GM19452 (cell line): ENCODE measurements at regions not wholly inside any gene's neighbourhood (a gene's known extent, or its start where the extent isn't known, plus 50 kb on each side); places are given as distances from the start of the nearest gene placed in this dataset.
"Not testable (repeated sequence)": the region's sequence is repeated elsewhere in the genome, so short reads cannot be mapped to it uniquely, and the experiment has no call there.

ENCODE experiments used
- ATAC-seq: cut with Tn5 transposase; IDR thresholded peaks from one replicate; pipeline ENCODE4 v1.9.1; 2021; ENCODE audit not compliant: unreplicated experiment

DNA sequence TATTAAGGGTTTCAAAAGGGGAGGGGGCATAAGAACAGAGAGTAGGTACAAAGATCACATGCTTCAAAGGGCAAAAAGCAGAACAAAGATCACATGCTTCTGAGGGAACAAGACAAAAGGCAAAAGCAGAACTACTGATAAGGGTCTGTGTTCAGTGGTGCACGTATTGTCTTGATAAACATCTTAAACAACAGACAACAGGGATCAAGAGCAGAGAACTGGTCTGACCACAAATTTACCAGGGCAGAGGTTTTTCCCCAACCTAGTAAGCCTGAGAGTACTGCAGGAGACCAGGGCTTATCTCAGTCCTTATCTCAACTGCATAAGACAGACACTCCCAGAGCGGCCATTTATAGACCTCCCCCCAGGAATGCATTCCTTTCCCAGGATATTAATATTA is 900.2 kb upstream of the PRKX start:
- ATAC-seq, result not testable (repeated sequence)

GRCh38 chrX:4588893-4589292 is 875.4 kb upstream of the PRKX start:
- ATAC-seq, result no peak

- no peak for ATAC-seq
Measured at GRCh38 chrX:4588466-4588865, 875.0 kb upstream of the PRKX start.

DNA sequence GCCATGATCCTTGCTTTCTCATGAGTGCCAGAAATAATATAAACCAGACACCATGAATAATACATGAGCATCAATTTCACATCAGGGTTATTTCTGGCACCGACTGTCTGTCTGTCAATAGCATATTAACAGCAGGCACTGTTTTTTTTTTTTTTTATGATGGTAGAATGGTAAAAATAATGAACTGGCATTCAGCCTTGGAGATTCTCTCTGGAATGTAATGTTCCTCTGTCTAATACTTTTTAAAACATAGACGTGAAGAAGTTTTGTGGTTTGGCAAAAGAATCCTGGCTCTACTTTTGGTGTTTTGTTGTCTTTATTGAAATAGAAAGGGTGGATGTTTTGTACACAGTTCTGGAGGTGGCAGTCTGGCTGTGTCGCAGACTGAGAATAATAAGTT is 874.6 kb upstream of the PRKX start:
- no peak for ATAC-seq

- ATAC-seq, result no peak
Measured at GRCh38 chrX:4579999-4580398, 866.5 kb upstream of the PRKX start.

- no peak for ATAC-seq
Measured at GRCh38 chrX:4579480-4579879, 866.0 kb upstream of the PRKX start.

DNA sequence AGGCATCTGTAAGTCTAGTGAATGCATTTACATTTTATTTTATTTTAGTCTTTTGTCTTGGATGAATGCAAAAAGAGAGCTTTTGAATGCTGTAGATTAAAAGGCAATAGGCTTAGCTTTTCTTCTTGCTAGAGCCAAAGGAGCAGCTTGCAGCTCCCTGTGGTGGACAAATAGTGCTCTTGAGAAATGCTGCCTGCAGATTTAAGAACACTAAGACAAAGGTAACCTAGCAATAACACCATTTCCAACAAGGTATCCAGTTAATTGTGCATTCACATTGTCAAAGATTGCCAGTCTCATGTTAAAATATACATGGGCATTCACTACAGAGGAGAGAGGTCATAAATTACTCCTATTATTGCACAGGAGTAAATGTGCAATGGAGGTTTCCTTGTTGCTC is 859.2 kb upstream of the PRKX start:
- ATAC-seq, result no peak

DNA sequence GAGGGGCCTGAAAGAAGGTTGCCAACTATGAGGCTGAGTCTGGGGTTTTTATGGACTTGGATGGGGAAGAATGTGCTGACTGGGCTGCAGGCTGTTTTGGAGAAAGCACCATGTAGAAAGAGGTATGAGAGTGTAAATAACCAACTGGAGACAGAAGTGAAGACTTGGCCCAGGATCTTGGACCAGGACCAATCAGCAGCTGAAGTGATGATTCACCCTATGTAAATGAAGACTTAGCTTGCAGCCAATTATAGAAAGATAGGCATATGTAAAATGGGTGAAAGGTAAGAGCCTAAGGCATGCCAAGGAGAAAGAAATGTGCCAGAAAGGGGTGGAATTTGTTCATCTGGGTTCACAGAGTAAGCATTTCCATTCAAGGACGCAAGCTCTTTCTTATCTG is 856.7 kb upstream of the PRKX start:
- ATAC-seq, result no peak

DNA sequence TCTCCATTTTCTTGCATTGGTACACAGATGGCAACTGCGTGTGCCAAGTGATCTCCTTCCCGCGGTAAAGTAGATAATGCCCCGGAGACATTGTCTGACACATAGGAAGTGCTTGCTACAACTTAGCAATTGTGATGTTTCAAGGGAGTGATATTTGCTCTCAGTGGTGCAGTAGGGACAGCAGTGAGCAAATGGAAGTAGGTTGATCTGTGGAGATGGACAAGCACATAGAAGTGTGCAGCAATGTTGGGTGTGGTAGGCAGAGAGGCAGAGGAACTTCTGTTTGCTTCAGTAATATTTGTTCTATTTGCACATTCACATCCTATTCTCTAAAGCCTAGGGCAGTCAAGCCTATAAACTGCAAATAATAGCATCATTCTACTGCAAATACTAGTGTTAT is 846.7 kb upstream of the PRKX start:
- ATAC-seq, result no peak

DNA sequence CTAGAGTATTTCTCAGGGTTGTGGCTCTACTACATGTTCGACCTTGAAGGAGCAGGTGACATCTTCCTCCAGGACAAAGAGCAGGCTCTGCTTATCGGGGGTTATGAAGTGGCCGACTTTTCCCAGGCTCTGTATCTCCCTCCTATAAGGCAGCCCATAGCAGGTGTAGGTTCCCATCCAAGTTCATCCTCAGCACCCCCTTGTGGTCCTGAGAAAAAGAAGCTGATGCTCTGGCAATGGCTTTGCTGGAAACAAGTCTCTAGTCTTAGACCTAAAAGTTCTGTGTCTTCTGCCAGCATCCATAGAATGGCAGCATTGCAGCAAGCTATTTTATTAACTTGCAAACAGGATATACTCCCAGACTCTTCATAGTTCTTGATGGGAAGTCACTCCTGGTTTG is 836.6 kb upstream of the PRKX start:
- no peak for ATAC-seq

- ATAC-seq, result no peak
Measured at GRCh38 chrX:4547213-4547836, 833.9 kb upstream of the PRKX start.

DNA sequence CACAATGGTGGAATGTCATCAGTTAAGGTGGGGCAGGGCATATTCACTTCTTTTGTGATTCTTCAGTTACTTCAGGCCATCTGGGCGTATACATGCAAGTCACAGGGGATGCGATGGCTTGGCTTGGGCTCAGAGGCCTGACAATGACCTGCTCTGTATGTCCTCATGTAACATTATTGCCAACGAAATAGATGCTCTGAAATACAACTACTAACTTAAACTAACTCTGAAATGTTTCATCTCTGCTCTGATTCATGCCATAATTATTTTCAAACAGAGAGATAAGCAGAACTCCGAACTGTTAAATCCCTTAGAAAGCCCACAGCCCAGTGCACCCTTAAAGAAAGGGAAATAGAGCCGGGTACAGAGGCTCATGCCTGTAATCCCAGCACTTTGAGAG is 832.7 kb upstream of the PRKX start:
- not testable (repeated sequence) for ATAC-seq

DNA sequence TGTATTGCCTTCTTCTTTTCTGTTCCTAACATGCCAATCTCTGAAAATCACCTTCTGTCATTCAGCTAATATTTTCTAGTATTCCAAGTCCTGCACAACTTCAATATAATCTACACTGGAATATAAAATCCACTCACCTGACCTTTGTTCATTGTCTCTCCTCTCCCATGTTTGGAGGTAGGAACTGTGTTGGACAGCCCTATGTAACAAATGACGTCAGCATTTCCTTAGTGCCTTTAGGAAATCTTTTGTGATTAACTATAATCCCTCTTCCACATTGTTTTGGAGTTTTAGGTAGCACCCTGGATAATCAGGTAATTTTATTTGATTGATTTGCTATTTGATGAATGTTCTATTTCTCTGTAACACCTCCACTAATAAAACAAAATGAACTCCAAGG is 814.8 kb upstream of the PRKX start:
- no peak for ATAC-seq

DNA sequence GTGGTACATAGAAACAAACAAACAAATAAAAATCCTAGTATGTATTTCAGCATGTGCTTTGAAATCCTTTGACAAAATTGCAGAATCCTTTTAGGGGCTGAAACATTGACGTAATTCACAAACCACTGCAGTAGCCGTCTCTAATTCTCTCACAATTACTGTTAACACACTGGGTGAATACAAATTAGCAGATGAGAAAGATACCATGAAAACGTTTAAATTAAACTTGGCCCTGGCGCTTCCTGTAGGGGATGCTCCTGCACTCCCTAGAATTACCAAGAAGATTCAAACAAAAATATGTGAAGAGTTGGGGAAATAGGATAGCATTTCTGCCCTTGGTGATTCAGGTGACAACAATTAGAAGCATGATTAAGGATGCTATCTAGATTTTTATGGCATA is 772.5 kb upstream of the PRKX start:
- no peak for ATAC-seq

- ATAC-seq, result no peak
Measured at GRCh38 chrX:4484266-4484665, 770.8 kb upstream of the PRKX start.

DNA sequence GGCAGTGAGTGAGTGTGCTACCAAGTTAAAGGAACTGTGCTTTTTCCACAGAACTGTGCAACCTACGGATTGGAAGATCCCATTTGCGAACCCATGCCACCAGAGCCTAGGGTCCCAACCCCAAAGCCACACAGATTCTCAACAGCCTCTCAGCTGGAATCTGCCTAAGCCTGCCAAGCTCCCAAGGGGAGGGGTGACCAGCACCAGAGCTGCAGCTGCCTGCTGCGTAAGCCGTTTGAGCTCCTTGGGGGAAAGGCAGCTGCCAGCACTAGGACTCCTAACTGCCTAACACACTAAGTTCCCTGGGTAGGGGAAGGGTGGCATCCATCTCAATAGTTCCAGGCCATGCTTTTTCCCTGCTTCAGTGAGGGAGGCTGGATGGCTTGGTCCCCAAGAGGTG is 738.1 kb upstream of the PRKX start:
- ATAC-seq, result no peak

DNA sequence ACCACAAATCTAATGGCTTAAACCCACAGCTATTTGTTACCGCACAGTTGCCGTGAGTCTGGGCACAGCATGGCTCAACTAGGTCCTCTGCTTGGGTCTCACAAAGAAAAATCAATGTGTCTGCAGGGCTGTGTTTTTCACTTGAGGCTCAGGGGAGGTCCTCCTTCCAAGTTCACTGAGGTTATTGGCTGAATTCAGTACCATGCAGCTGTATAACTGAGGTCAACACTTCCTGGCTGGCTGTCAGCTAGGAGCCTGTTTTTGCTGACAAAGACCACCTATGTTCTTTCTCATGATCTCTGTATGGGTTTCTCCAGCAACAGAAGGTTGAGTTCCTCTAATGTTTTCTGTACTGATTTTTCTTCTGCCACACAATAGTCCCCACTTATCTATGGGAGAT is 736.7 kb upstream of the PRKX start:
- ATAC-seq, result no peak

GRCh38 chrX:4435905-4436304 is 722.5 kb upstream of the PRKX start:
- ATAC-seq, result no peak

- ATAC-seq, result no peak
Measured at GRCh38 chrX:4397471-4397870, 684.0 kb upstream of the PRKX start.

- no peak for ATAC-seq
Measured at GRCh38 chrX:4382273-4382672, 668.8 kb upstream of the PRKX start.

DNA sequence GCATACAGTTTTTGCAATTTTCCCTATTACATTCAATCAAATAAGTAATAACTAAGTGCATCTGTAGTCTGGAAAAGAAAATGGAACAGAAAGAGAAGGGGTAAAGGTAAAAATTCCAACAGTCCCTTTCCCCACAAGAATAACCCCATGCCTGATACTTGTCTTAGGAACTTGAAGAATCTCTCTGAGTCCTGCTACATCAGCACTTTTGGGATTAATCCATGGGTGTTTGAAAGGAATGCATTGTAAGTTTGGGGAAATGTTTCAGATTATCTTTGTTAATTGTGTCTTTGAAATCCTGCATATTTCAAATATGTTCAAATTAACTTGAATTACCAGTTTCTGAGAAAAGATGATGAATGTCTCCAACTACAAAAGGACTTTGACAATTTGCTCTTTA is 667.3 kb upstream of the PRKX start:
- ATAC-seq, result no peak

- no peak for ATAC-seq
Measured at GRCh38 chrX:4379071-4379470, 665.6 kb upstream of the PRKX start.

DNA sequence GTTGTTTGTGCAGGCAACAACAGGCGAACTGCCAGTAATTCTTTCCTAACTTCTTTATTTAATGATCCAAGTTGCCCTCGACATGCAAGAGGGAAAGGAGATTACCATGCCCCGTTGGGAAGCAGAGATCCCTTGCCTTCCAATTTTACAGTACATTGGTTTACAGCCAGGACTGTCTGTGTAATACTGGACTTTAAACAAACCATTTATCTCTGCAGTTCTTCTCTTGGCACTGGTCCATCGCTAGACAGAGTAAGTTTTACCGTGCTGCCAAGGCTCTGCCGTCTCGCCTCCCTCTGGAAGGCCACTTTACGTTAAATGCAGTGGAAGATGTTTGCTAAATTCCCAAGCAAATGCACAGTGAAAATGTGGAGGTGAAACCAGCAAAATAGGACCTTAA is 660.3 kb upstream of the PRKX start:
- ATAC-seq, result no peak

- ATAC-seq, result no peak
Measured at GRCh38 chrX:4358577-4358976, 645.1 kb upstream of the PRKX start.
